ENCODE measurements at regions not wholly inside any gene's neighbourhood (a gene's known extent, or its start where the extent isn't known, plus 50 kb on each side); places are given as distances from the start of the nearest gene placed in this dataset.

DNA sequence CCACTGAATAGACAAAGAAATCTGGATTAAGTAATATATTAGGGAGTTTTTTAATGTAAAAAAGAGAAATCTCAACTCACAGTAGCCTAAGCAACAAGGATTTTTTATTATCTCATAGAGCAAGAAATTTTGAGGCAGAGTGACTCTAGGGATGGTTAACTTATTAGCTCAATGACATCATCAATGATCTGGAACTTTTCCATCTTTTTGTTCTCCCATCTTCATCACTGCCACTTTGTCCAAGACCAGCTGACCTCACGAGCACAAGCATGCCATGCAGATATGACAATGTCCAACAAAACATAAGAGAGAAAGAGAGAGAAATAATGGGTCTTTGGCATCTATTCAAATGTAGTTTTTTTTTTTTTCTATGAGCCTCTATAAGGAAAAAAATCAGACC lies 211.8 kb upstream of the RND3 start:
- Histone ChIP-seq H2AFZ (ENCODE audit: low read depth, low read length) (no peak overlapping the region), H3K4me1 (ENCODE audit: low read length) (no peaks in the 10 kb centered on the region), H3K27ac (ENCODE audit: low read length) (no peak overlapping the region), H3K4me3 (ENCODE audit: low read length) (no peak overlapping the region), H3K9ac (ENCODE audit: low read length) (no peak overlapping the region), H3K27me3 (ENCODE audit: low read depth, low read length) (no peaks in the 10 kb centered on the region), H3K9me3 (ENCODE audit: insufficient read depth, low read length) (no peaks in the 10 kb centered on the region), H4K20me1 (ENCODE audit: insufficient read depth, low read length) (no peaks in the 10 kb centered on the region), H3K4me2 (ENCODE audit: low read length) (no peak overlapping the region), H3K79me2 (ENCODE audit: low read length) (no peaks in the 10 kb centered on the region), H3K36me3 (replicated peaks; ENCODE audit: low read depth, low read length) (no peaks in the 10 kb centered on the region)
- TF ChIP-seq, protein P1, sequence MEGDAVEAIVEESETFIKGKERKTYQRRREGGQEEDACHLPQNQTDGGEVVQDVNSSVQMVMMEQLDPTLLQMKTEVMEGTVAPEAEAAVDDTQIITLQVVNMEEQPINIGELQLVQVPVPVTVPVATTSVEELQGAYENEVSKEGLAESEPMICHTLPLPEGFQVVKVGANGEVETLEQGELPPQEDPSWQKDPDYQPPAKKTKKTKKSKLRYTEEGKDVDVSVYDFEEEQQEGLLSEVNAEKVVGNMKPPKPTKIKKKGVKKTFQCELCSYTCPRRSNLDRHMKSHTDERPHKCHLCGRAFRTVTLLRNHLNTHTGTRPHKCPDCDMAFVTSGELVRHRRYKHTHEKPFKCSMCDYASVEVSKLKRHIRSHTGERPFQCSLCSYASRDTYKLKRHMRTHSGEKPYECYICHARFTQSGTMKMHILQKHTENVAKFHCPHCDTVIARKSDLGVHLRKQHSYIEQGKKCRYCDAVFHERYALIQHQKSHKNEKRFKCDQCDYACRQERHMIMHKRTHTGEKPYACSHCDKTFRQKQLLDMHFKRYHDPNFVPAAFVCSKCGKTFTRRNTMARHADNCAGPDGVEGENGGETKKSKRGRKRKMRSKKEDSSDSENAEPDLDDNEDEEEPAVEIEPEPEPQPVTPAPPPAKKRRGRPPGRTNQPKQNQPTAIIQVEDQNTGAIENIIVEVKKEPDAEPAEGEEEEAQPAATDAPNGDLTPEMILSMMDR (IDR thresholded peaks at IDR 0.05; ENCODE audit: low read depth, low read length) = no peak
- TF ChIP-seq EZH2phosphoT487 (IDR thresholded peaks at IDR 0.05; ENCODE audit: low read depth) = no peak

GRCh38 chr2:150698016-150698661 lies 210.7 kb upstream of the RND3 start:
- H3K27me3 ChIP-seq (ENCODE audit: low read depth, low read length) = no peaks in the 10 kb centered on the region
- TF ChIP-seq, protein P1 (IDR thresholded peaks at IDR 0.05; ENCODE audit: low read depth, low read length) = no peak
- TF ChIP-seq EZH2phosphoT487 (IDR thresholded peaks at IDR 0.05; ENCODE audit: low read depth) = no peak
- no peak overlapping the region for H3K4me3 ChIP-seq (ENCODE audit: low read length)
- H3K27ac ChIP-seq (ENCODE audit: low read length) = no peak overlapping the region
- no peak overlapping the region for H2AFZ ChIP-seq (ENCODE audit: low read depth, low read length)
- H3K9ac ChIP-seq (ENCODE audit: low read length) = no peak overlapping the region
- no peaks in the 10 kb centered on the region for H4K20me1 ChIP-seq (ENCODE audit: insufficient read depth, low read length)
- no peaks in the 10 kb centered on the region for H3K9me3 ChIP-seq (ENCODE audit: insufficient read depth, low read length)
- H3K36me3 ChIP-seq (replicated peaks; ENCODE audit: low read depth, low read length) = no peaks in the 10 kb centered on the region
- no peaks in the 10 kb centered on the region for H3K4me1 ChIP-seq (ENCODE audit: low read length)
- no peak overlapping the region for H3K4me2 ChIP-seq (ENCODE audit: low read length)
- H3K79me2 ChIP-seq (ENCODE audit: low read length) = no peaks in the 10 kb centered on the region

- H4K20me1 ChIP-seq (ENCODE audit: insufficient read depth, low read length) = no peaks in the 10 kb centered on the region
- no peak overlapping the region for H2AFZ ChIP-seq (ENCODE audit: low read depth, low read length)
Measured at GRCh38 chr2:150697596-150697995, 210.1 kb upstream of the RND3 start.

GRCh38 chr2:150695451-150696135 lies 208.1 kb upstream of the RND3 start:
- Histone ChIP-seq H3K9me3 (ENCODE audit: insufficient read depth, low read length) (no peaks in the 10 kb centered on the region), H4K20me1 (ENCODE audit: insufficient read depth, low read length) (no peaks in the 10 kb centered on the region), H2AFZ (ENCODE audit: low read depth, low read length) (no peak overlapping the region), H3K36me3 (replicated peaks; ENCODE audit: low read depth, low read length) (no peaks in the 10 kb centered on the region), H3K27ac (ENCODE audit: low read length) (no peak overlapping the region), H3K4me3 (ENCODE audit: low read length) (no peak overlapping the region), H3K4me2 (ENCODE audit: low read length) (no peak overlapping the region), H3K79me2 (ENCODE audit: low read length) (no peaks in the 10 kb centered on the region), H3K27me3 (ENCODE audit: low read depth, low read length) (no peaks in the 10 kb centered on the region), H3K4me1 (ENCODE audit: low read length) (peaks cover 1% of the 10 kb centered on the region; the same call in 1 of the 2 replicates), H3K9ac (ENCODE audit: low read length) (no peak overlapping the region)
- TF ChIP-seq, protein P1 (IDR thresholded peaks at IDR 0.05; ENCODE audit: low read depth, low read length) = no peak
- no peak for TF ChIP-seq EZH2phosphoT487 (IDR thresholded peaks at IDR 0.05; ENCODE audit: low read depth)

More at GRCh38 chr2:150697596-150697995, 210.1 kb upstream of the RND3 start:
- Histone ChIP-seq H3K4me2 (ENCODE audit: low read length) (no peak overlapping the region), H3K9me3 (ENCODE audit: insufficient read depth, low read length) (no peaks in the 10 kb centered on the region), H3K4me3 (ENCODE audit: low read length) (no peak overlapping the region), H3K79me2 (ENCODE audit: low read length) (no peaks in the 10 kb centered on the region), H3K36me3 (replicated peaks; ENCODE audit: low read depth, low read length) (no peaks in the 10 kb centered on the region), H3K27me3 (ENCODE audit: low read depth, low read length) (no peaks in the 10 kb centered on the region), H3K27ac (ENCODE audit: low read length) (no peak overlapping the region), H3K4me1 (ENCODE audit: low read length) (no peaks in the 10 kb centered on the region), H3K9ac (ENCODE audit: low read length) (no peak overlapping the region)
- TF ChIP-seq, protein P1 (IDR thresholded peaks at IDR 0.05; ENCODE audit: low read depth, low read length) = no peak
- no peak for TF ChIP-seq EZH2phosphoT487 (IDR thresholded peaks at IDR 0.05; ENCODE audit: low read depth)

All from OCI-LY3 (cell line).